Fibroblast of skin of back (primary cell): ENCODE measurements at regions not wholly inside any gene's neighbourhood (a gene's known extent, or its start where the extent isn't known, plus 50 kb on each side); places are given as distances from the start of the nearest gene placed in this dataset.
"Not testable (repeated sequence)": the region's sequence is repeated elsewhere in the genome, so short reads cannot be mapped to it uniquely, and the experiment has no call there.

ENCODE experiments used
- DNase-seq: peaks from one replicate; pipeline ENCODE4 v3.0.0-alpha.2; 2013

GRCh38 chr18:35770376-35771014 lies 189.0 kb downstream of the GALNT1 start:
- peak; percentile 7 for DNase-seq

- DNase-seq: no peak
Measured at GRCh38 chr18:35771172-35771571, 189.6 kb downstream of the GALNT1 start.

- peak; percentile 27 for DNase-seq
Measured at GRCh38 chr18:35775887-35776286, 194.3 kb downstream of the GALNT1 start.

GRCh38 chr18:35776473-35776872 lies 194.9 kb downstream of the GALNT1 start:
- DNase-seq: peak; percentile 3

- DNase-seq: no peak
Measured at GRCh38 chr18:35777039-35777438, 195.4 kb upstream of the RMP24 start.

- no peak for DNase-seq
Measured at GRCh38 chr18:35778850-35779627, 193.4 kb upstream of the RMP24 start.

GRCh38 chr18:35780937-35781336 lies 191.5 kb upstream of the RMP24 start:
- DNase-seq: no peak

- no peak for DNase-seq
Measured at GRCh38 chr18:35782926-35783325, 189.6 kb upstream of the RMP24 start.

- DNase-seq: no peak
Measured at GRCh38 chr18:35786365-35787042, 186.0 kb upstream of the RMP24 start.

GRCh38 chr18:35789543-35789942 lies 182.9 kb upstream of the RMP24 start:
- DNase-seq: no peak

GRCh38 chr18:35797948-35798347 lies 174.5 kb upstream of the RMP24 start:
- no peak for DNase-seq

- no peak for DNase-seq
Measured at GRCh38 chr18:35803551-35803950, 168.9 kb upstream of the RMP24 start.

- no peak for DNase-seq
Measured at GRCh38 chr18:35804377-35804776, 168.1 kb upstream of the RMP24 start.

GRCh38 chr18:35807811-35808335 lies 164.6 kb upstream of the RMP24 start:
- no peak for DNase-seq

GRCh38 chr18:35808796-35809195 lies 163.7 kb upstream of the RMP24 start:
- DNase-seq: no peak

- no peak for DNase-seq
Measured at GRCh38 chr18:35810520-35810919, 162.0 kb upstream of the RMP24 start.

GRCh38 chr18:35811896-35812295 lies 160.6 kb upstream of the RMP24 start:
- DNase-seq: no peak

- DNase-seq: not testable (repeated sequence)
Measured at GRCh38 chr18:35815011-35815410, 157.5 kb upstream of the RMP24 start.

- no peak for DNase-seq
Measured at GRCh38 chr18:35816003-35816402, 156.5 kb upstream of the RMP24 start.

GRCh38 chr18:35817604-35818352 lies 154.7 kb upstream of the RMP24 start:
- no peak for DNase-seq

GRCh38 chr18:35818353-35818667 lies 154.2 kb upstream of the RMP24 start:
- no peak for DNase-seq

- no peak for DNase-seq
Measured at GRCh38 chr18:35822413-35822812, 150.1 kb upstream of the RMP24 start.

- DNase-seq: no peak
Measured at GRCh38 chr18:35826477-35826876, 146.0 kb upstream of the RMP24 start.
